SU-DHL-6 (cell line): ENCODE measurements at regions not wholly inside any gene's neighbourhood (a gene's known extent, or its start where the extent isn't known, plus 50 kb on each side); places are given as distances from the start of the nearest gene placed in this dataset.

Experiments
- H2AFZ ChIP-seq: fragments of 200-600 bp; sonication (generic); 2 replicates; pipeline ENCODE4 v1.6.1; 2014; ENCODE audit warnings: low read depth, mild to moderate bottlenecking, moderate library complexity, mixed read lengths, antibody characterized with exemption, low read length; ENCODE audit not compliant: severe bottlenecking
- H3F3A ChIP-seq: fragments of 200-600 bp; shearing (Covaris generic); 2 replicates; pipeline ENCODE4 v1.6.0; 2016; ENCODE audit warnings: antibody characterized with exemption, mild to moderate bottlenecking; ENCODE audit not compliant: insufficient read depth
- H3K27ac ChIP-seq: fragments of 200-600 bp; sonication (generic); 2 replicates; pipeline ENCODE4 v1.5.1; 2016; ENCODE audit warnings: low read depth, mild to moderate bottlenecking, low read length, moderate library complexity, mixed read lengths
- H3K27me3 ChIP-seq: fragments of 200-600 bp; sonication (generic), shearing (Covaris generic); 2 replicates; pipeline ENCODE4 v1.6.0; 2014; ENCODE audit warnings: mild to moderate bottlenecking, low read length
- H3K36me3 ChIP-seq: fragments of 200-600 bp; sonication (generic); 2 replicates; pipeline ENCODE4 v1.6.1; 2014; ENCODE audit warnings: mild to moderate bottlenecking, low read length, mixed read lengths
- H3K4me2 ChIP-seq: fragments of 300-600, 200-600 bp; shearing (Covaris generic), sonication (generic); 2 replicates; pipeline ENCODE4 v1.6.0; 2014; ENCODE audit warnings: low read length, low read depth, mild to moderate bottlenecking; ENCODE audit not compliant: poor library complexity, severe bottlenecking
- H3K4me3 ChIP-seq: fragments of 200-600 bp; sonication (generic); 2 replicates; pipeline ENCODE4 v1.5.1; 2014; ENCODE audit warnings: antibody characterized with exemption, low read length, mild to moderate bottlenecking, mixed read lengths; ENCODE audit not compliant: insufficient read depth, poor library complexity, severe bottlenecking
- H3K79me2 ChIP-seq: fragments of 200-600 bp; sonication (generic); 2 replicates; pipeline ENCODE4 v1.6.1; 2014; ENCODE audit warnings: mild to moderate bottlenecking, low read length, moderate library complexity; ENCODE audit not compliant: insufficient read depth
- H3K9ac ChIP-seq: fragments of 200-600 bp; sonication (generic); 2 replicates; pipeline ENCODE4 v1.7.0; 2014; ENCODE audit warnings: mild to moderate bottlenecking, low read length
- H3K9me2 ChIP-seq: fragments of 200-600 bp; sonication (generic); replicated peaks from 2 replicates; pipeline ENCODE4 v1.6.1; 2014; ENCODE audit warnings: low read length; ENCODE audit not compliant: insufficient read depth
- H3K9me3 ChIP-seq: fragments of 200-600 bp; sonication (generic); 2 replicates; pipeline ENCODE4 v1.6.1; 2014; ENCODE audit warnings: low read length, mixed read lengths; ENCODE audit not compliant: insufficient read depth
- H4K20me1 ChIP-seq: fragments of 200-600 bp; sonication (generic); 2 replicates; pipeline ENCODE4 v1.6.1; 2014; ENCODE audit warnings: low read depth, mild to moderate bottlenecking, antibody characterized with exemption, low read length, moderate library complexity, mixed read lengths
- CTCF ChIP-seq: fragments of 200-600 bp; sonication (generic); IDR thresholded peaks from one replicate; pipeline ENCODE4 v1.5.1; 2017; ENCODE audit warnings: antibody characterized with exemption, mild to moderate bottlenecking, low read length, moderate library complexity; ENCODE audit not compliant: insufficient read depth, poor library complexity, severe bottlenecking
- EZH2phosphoT487 ChIP-seq: fragments of 200-600 bp; sonication (generic), shearing (Covaris generic); conservative IDR thresholded peaks from 2 replicates; pipeline ENCODE4 v1.6.1; 2018; ENCODE audit warnings: mild to moderate bottlenecking, antibody characterized with exemption, low read length, moderate library complexity, mixed read lengths

GRCh38 chr4:171561419-171561818 is 251.8 kb upstream of the GALNTL6 start:
- Histone ChIP-seq H3K9me2 (no peaks in the 10 kb centered on the region), H2AFZ (no peak overlapping the region), H3K4me3 (no peak overlapping the region), H3K27me3 (no peaks in the 10 kb centered on the region), H3K9ac (no peak overlapping the region), H3K36me3 (no peaks in the 10 kb centered on the region), H3K27ac (no peak overlapping the region), H3K79me2 (no peaks in the 10 kb centered on the region), H3K9me3 (no peaks in the 10 kb centered on the region), H3K4me2 (no peak overlapping the region), H4K20me1 (no peaks in the 10 kb centered on the region), H3F3A (no peaks in the 10 kb centered on the region)
- no peak for TF ChIP-seq CTCF
- no peak for TF ChIP-seq EZH2phosphoT487

GRCh38 chr4:171553961-171554360 is 259.2 kb upstream of the GALNTL6 start:
- H3K27me3 ChIP-seq: no peaks in the 10 kb centered on the region
- no peaks in the 10 kb centered on the region for H3K36me3 ChIP-seq
- no peaks in the 10 kb centered on the region for H3F3A ChIP-seq
- no peaks in the 10 kb centered on the region for H3K9me2 ChIP-seq
- no peak overlapping the region for H3K27ac ChIP-seq
- H3K79me2 ChIP-seq: no peaks in the 10 kb centered on the region
- H3K4me3 ChIP-seq: no peak overlapping the region
- H3K9me3 ChIP-seq: no peaks in the 10 kb centered on the region
- no peaks in the 10 kb centered on the region for H4K20me1 ChIP-seq
- H2AFZ ChIP-seq: no peak overlapping the region
- TF ChIP-seq EZH2phosphoT487 (no peak), CTCF (no peak)
- H3K4me2 ChIP-seq: no peak overlapping the region
- no peak overlapping the region for H3K9ac ChIP-seq

GRCh38 chr4:171542640-171543039 is 270.6 kb upstream of the GALNTL6 start:
- Histone ChIP-seq H3K27me3 (no peaks in the 10 kb centered on the region), H3F3A (no peaks in the 10 kb centered on the region), H3K79me2 (no peaks in the 10 kb centered on the region), H3K4me3 (no peak overlapping the region), H3K4me2 (no peak overlapping the region), H4K20me1 (no peaks in the 10 kb centered on the region), H3K9ac (no peak overlapping the region), H3K36me3 (no peaks in the 10 kb centered on the region), H3K27ac (no peak overlapping the region), H3K9me3 (no peaks in the 10 kb centered on the region), H3K9me2 (no peaks in the 10 kb centered on the region), H2AFZ (no peak overlapping the region)
- TF ChIP-seq EZH2phosphoT487: no peak
- no peak for TF ChIP-seq CTCF
